IMR-90 (cell line): ENCODE measurements at regions not wholly inside any gene's neighbourhood (a gene's known extent, or its start where the extent isn't known, plus 50 kb on each side); places are given as distances from the start of the nearest gene placed in this dataset.

Source experiments
- ATAC-seq: fragments of 200-7000 bp; cut with Tn5 transposase; 2 replicates; pipeline ENCODE4 v1.9.1; 2020; ENCODE audit warnings: low read depth, mild to moderate bottlenecking, moderate library complexity
- BruUV-seq: library from RNA; stranded (reverse); fragments of 400-500 nt; replicated peaks from 2 replicates; lab custom pipeline; 2021; lab: Mats Ljungman, UMichigan
- CTCF ChIA-PET: fragments of 300-600 bp; formaldehyde crosslinking; extraction: SDS; loops from one replicate; lab custom pipeline; 2021; ENCODE audit warnings: antibody characterized with exemption; lab: Yijun Ruan, JAX
- POLR2A ChIA-PET: fragments of 300-600 bp; sonication (Branson Sonifier 250); formaldehyde crosslinking; loops from one replicate; lab custom pipeline; 2022; ENCODE audit warnings: antibody characterized with exemption; ENCODE audit not compliant: unreplicated experiment; lab: Charles Lee
- DNase-seq: peaks from one replicate; pipeline ENCODE4 v3.0.0; 2013
- H2AFZ ChIP-seq: replicated peaks from 2 replicates; pipeline ENCODE3; 2013; ENCODE audit warnings: low read length, mild to moderate bottlenecking; ENCODE audit not compliant: poor library complexity
- H2AK5ac ChIP-seq: 2 replicates; pipeline ENCODE4 v1.6.1; 2013; ENCODE audit warnings: low read depth, low read length, inconsistent platforms
- H2AK9ac ChIP-seq: replicated peaks from 2 replicates; pipeline ENCODE3; 2013; ENCODE audit warnings: mild to moderate bottlenecking, low read depth, low read length, moderate library complexity; ENCODE audit not compliant: poor library complexity
- H2BK120ac ChIP-seq: 2 replicates; pipeline ENCODE4 v1.6.1; 2013; ENCODE audit warnings: low read depth, low read length, inconsistent platforms
- H2BK15ac ChIP-seq: 3 replicates; pipeline ENCODE4 v1.6.1; 2013; ENCODE audit warnings: low read depth, low read length, inconsistent platforms
- H2BK20ac ChIP-seq: 2 replicates; pipeline ENCODE4 v1.6.1; 2013; ENCODE audit warnings: low read depth, mild to moderate bottlenecking, inconsistent platforms, low read length, moderate library complexity
- H2BK5ac ChIP-seq: 2 replicates; pipeline ENCODE4 v1.6.1; 2013; ENCODE audit warnings: mild to moderate bottlenecking, low read depth, low read length, inconsistent platforms; ENCODE audit not compliant: poor library complexity, severe bottlenecking
- H3K14ac ChIP-seq: replicated peaks from 2 replicates; pipeline ENCODE4 v1.6.1; 2013; ENCODE audit warnings: low read depth, low read length, inconsistent platforms
- H3K18ac ChIP-seq: 2 replicates; pipeline ENCODE4 v1.6.1; 2013; ENCODE audit warnings: low read depth, low read length, control low read depth
- H3K23ac ChIP-seq: 2 replicates; pipeline ENCODE4 v1.6.1; 2013; ENCODE audit warnings: low read depth, low read length, inconsistent platforms
- H3K27ac ChIP-seq: 2 replicates; pipeline ENCODE4 v1.5.1; 2013; ENCODE audit warnings: mild to moderate bottlenecking, control low read depth, low read length; ENCODE audit not compliant: insufficient read depth
- H3K27me3 ChIP-seq: 2 replicates; pipeline ENCODE4 v1.6.1; 2013; ENCODE audit warnings: low read length; ENCODE audit not compliant: control insufficient read depth, insufficient read depth
- H3K36me3 ChIP-seq: 2 replicates; pipeline ENCODE4 v1.6.1; 2013; ENCODE audit warnings: low read length, mixed read lengths; ENCODE audit not compliant: control insufficient read depth, insufficient read depth
- H3K4ac ChIP-seq: 2 replicates; pipeline ENCODE4 v1.6.1; 2013; ENCODE audit warnings: low read depth, low read length, inconsistent platforms
- H3K4me1 ChIP-seq: 2 replicates; pipeline ENCODE4 v1.6.1; 2013; ENCODE audit warnings: low read length, mixed read lengths; ENCODE audit not compliant: control insufficient read depth, insufficient read depth
- H3K4me2 ChIP-seq: 2 replicates; pipeline ENCODE4 v1.6.1; 2013; ENCODE audit warnings: low read depth, mild to moderate bottlenecking, control low read depth, low read length, moderate library complexity
- H3K4me3 ChIP-seq: 2 replicates; pipeline ENCODE4 v1.5.1; 2013; ENCODE audit warnings: low read depth, mild to moderate bottlenecking, control low read depth, low read length, moderate library complexity; ENCODE audit not compliant: insufficient read depth
- H3K56ac ChIP-seq: 2 replicates; pipeline ENCODE4 v1.6.1; 2013; ENCODE audit warnings: low read length, inconsistent platforms; ENCODE audit not compliant: insufficient read depth; ENCODE audit errors: extremely low read depth
- H3K79me1 ChIP-seq, 2 experiments: 2 replicates each; pipeline ENCODE4 v1.6.1; 2013; ENCODE audit warnings: low read length in 2 of 2, inconsistent platforms in 1 of 2, low read depth in 1 of 2
- H3K9ac ChIP-seq: 2 replicates; pipeline ENCODE4 v1.6.1; 2013; ENCODE audit warnings: low read depth, low read length, control low read depth
- H3K9me1 ChIP-seq: 2 replicates; pipeline ENCODE4 v1.6.1; 2013; ENCODE audit warnings: low read length, inconsistent platforms; ENCODE audit not compliant: insufficient read depth
- H3K9me3 ChIP-seq: 2 replicates; pipeline ENCODE4 v1.6.1; 2013; ENCODE audit warnings: low read length; ENCODE audit not compliant: control insufficient read depth, insufficient read depth
- H4K20me1 ChIP-seq: 2 replicates; pipeline ENCODE4 v1.6.1; 2013; ENCODE audit warnings: low read length, inconsistent platforms; ENCODE audit not compliant: insufficient read depth
- H4K5ac ChIP-seq: 2 replicates; pipeline ENCODE4 v1.6.1; 2013; ENCODE audit warnings: mild to moderate bottlenecking, low read depth, low read length, control low read depth
- H4K8ac ChIP-seq, 2 experiments: 2 replicates each; pipeline ENCODE4 v1.6.1; 2013; ENCODE audit warnings: low read depth in 2 of 2, low read length in 2 of 2, control low read depth in 1 of 2, inconsistent platforms in 1 of 2
- H4K91ac ChIP-seq: 2 replicates; pipeline ENCODE4 v1.6.1; 2013; ENCODE audit warnings: low read depth, low read length, inconsistent platforms; ENCODE audit not compliant: insufficient read depth
- MAZ ChIP-seq: IDR thresholded peaks from 2 replicates; pipeline ENCODE4 v1.6.1; 2012; ENCODE audit warnings: low read depth, mild to moderate bottlenecking, low read length, improper control_type of control experiment, moderate library complexity, borderline replicate concordance
- WGBS, 2 experiments: methylation state at CpG; one replicate each; pipeline versions ENCODE4 v1.1.5 to v1.1.7; 2013; ENCODE audit warnings: missing lambda C conversion rate in 2 of 2; ENCODE audit not compliant: insufficient read length in 1 of 2; ENCODE audit errors: extremely low coverage in 2 of 2; 5-methylcytosine and 5-hydroxymethylcytosine counted together
- dilution Hi-C: fragments of 300-500 bp; cut with HindIII; formaldehyde crosslinking; loops from one replicate; pipeline ENCODE4 v1.14.3; 2018; ENCODE audit warnings: low sequenced_read_pairs; ENCODE audit not compliant: unreplicated experiment
- in situ Hi-C: fragments of 300-500 bp; cut with MboI; formaldehyde crosslinking; loops from 3 replicates; pipeline ENCODE4 v1.14.3; 2019; ENCODE audit warnings: low sequenced_read_pairs, inconsistent platforms, mixed read lengths
- intact Hi-C: fragments of 100-400 bp; cut with micrococcal nuclease; formaldehyde crosslinking; loops from 2 replicates; pipeline ENCODE4 v1.10.0; 2022

- Histone ChIP-seq H3K23ac (no peak overlapping the region), H4K8ac (no peak overlapping the region), H2BK120ac (no peak overlapping the region), H3K27ac (no peak overlapping the region), H2BK15ac (no peak overlapping the region), H2BK20ac (no peak overlapping the region), H2AFZ (no peak overlapping the region), H3K27me3 (no peaks in the 10 kb centered on the region), H3K4me3 (no peak overlapping the region), H3K56ac (no peak overlapping the region), H2AK5ac (no peak overlapping the region), H4K20me1 (no peaks in the 10 kb centered on the region), H3K36me3 (no peaks in the 10 kb centered on the region), H3K4me2 (no peak overlapping the region), H3K9me1 (peaks cover 3% of the 10 kb centered on the region; the same call in 1 of the 2 replicates), H2BK5ac (no peak overlapping the region), H2AK9ac (no peak overlapping the region), H3K18ac (no peak overlapping the region), H3K14ac (no peak overlapping the region), H4K91ac (no peak overlapping the region), H3K9me3 (no peaks in the 10 kb centered on the region), H3K79me1 (no peaks in the 10 kb centered on the region), H3K9ac (no peak overlapping the region), H3K4ac (no peak overlapping the region), H3K4me1 (peaks cover 1% of the 10 kb centered on the region; the same call in 1 of the 2 replicates), H4K5ac (no peak overlapping the region)
- intact Hi-C loops: no loop called here
- WGBS, 2 experiments: no CpG with 5 or more reads among the region's 2 CpGs
- dilution Hi-C loops: no loop called here
- no peak for ATAC-seq
- no TSS peak for BruUV-seq
- DNase-seq: no peak
- CTCF ChIA-PET: no interaction called here
- TF ChIP-seq MAZ: no peak
- POLR2A ChIA-PET: no interaction called here
- in situ Hi-C loops: no loop called here
These were observed 702.7 kb downstream of the EPM2A start for GRCh38 chr6:145032562-145033145.
